ENCODE measurements at regions not wholly inside any gene's neighbourhood (a gene's known extent, or its start where the extent isn't known, plus 50 kb on each side); places are given as distances from the start of the nearest gene placed in this dataset.

- TF ChIP-seq CTCF (IDR thresholded peaks at IDR 0.05): no peak
- no peak for TF ChIP-seq POLR2A (IDR thresholded peaks at IDR 0.05)
Measured at GRCh38 chr15:61517776-61518175, 288.7 kb upstream of the RORA start.
